ENCODE measurements at regions not wholly inside any gene's neighbourhood (a gene's known extent, or its start where the extent isn't known, plus 50 kb on each side); places are given as distances from the start of the nearest gene placed in this dataset.

DNA sequence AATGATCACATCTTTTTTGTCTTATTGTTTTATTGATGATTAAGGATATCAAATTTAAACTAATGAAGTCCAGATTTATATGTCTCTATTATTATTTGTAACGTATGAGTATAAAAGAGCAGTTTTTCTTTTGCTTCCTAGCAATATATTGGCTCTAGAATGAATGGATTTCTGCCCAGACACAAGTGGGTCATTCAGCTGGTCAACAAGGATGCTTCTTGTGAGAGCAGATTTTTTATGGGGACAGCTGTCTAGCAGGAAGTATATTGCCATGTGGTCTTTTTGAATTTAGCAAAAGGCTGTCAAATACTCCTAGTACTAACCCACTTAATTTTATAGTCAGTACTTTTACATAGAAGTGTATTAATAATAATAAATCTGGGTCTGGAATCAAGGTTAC is 1071.1 kb upstream of the FLRT2 start:
- TF ChIP-seq, protein P1, sequence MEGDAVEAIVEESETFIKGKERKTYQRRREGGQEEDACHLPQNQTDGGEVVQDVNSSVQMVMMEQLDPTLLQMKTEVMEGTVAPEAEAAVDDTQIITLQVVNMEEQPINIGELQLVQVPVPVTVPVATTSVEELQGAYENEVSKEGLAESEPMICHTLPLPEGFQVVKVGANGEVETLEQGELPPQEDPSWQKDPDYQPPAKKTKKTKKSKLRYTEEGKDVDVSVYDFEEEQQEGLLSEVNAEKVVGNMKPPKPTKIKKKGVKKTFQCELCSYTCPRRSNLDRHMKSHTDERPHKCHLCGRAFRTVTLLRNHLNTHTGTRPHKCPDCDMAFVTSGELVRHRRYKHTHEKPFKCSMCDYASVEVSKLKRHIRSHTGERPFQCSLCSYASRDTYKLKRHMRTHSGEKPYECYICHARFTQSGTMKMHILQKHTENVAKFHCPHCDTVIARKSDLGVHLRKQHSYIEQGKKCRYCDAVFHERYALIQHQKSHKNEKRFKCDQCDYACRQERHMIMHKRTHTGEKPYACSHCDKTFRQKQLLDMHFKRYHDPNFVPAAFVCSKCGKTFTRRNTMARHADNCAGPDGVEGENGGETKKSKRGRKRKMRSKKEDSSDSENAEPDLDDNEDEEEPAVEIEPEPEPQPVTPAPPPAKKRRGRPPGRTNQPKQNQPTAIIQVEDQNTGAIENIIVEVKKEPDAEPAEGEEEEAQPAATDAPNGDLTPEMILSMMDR (IDR thresholded peaks at IDR 0.05) = no peak
- TF ChIP-seq POLR2AphosphoS5 (IDR thresholded peaks at IDR 0.05; ENCODE audit: low read depth, low read length) (no peak), SIN3A (IDR thresholded peaks at IDR 0.05; ENCODE audit: borderline replicate concordance, insufficient read depth, low read depth, low read length) (no peak)
- TF ChIP-seq, protein P2, sequence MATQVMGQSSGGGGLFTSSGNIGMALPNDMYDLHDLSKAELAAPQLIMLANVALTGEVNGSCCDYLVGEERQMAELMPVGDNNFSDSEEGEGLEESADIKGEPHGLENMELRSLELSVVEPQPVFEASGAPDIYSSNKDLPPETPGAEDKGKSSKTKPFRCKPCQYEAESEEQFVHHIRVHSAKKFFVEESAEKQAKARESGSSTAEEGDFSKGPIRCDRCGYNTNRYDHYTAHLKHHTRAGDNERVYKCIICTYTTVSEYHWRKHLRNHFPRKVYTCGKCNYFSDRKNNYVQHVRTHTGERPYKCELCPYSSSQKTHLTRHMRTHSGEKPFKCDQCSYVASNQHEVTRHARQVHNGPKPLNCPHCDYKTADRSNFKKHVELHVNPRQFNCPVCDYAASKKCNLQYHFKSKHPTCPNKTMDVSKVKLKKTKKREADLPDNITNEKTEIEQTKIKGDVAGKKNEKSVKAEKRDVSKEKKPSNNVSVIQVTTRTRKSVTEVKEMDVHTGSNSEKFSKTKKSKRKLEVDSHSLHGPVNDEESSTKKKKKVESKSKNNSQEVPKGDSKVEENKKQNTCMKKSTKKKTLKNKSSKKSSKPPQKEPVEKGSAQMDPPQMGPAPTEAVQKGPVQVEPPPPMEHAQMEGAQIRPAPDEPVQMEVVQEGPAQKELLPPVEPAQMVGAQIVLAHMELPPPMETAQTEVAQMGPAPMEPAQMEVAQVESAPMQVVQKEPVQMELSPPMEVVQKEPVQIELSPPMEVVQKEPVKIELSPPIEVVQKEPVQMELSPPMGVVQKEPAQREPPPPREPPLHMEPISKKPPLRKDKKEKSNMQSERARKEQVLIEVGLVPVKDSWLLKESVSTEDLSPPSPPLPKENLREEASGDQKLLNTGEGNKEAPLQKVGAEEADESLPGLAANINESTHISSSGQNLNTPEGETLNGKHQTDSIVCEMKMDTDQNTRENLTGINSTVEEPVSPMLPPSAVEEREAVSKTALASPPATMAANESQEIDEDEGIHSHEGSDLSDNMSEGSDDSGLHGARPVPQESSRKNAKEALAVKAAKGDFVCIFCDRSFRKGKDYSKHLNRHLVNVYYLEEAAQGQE (IDR thresholded peaks at IDR 0.05; ENCODE audit: insufficient read depth in 1 of 2, low read depth in 2 of 2, low read length in 1 of 2) = no peak
